ENCODE measurements at regions not wholly inside any gene's neighbourhood (a gene's known extent, or its start where the extent isn't known, plus 50 kb on each side); places are given as distances from the start of the nearest gene placed in this dataset.
A peak's percentile ranks its signal among the peaks of the same experiment; 100 is the strongest.

- Histone ChIP-seq H3K27me3 (ENCODE audit: control insufficient read depth in 2 of 2, insufficient read depth in 2 of 2, low read length in 2 of 2) (no peaks in the 10 kb centered on the region), H3K4me3 (ENCODE audit: low read length) (no peak overlapping the region), H3K36me3 (ENCODE audit: control insufficient read depth in 2 of 3, insufficient read depth in 3 of 3, low read length in 3 of 3) (no peaks in the 10 kb centered on the region), H3K27ac (ENCODE audit: low read depth, low read length) (no peak overlapping the region), H3K4me1 (ENCODE audit: control insufficient read depth in 2 of 2, insufficient read depth in 2 of 2, low read length in 2 of 2) (no peaks in the 10 kb centered on the region), H3K9me3 (ENCODE audit: control insufficient read depth in 2 of 3, low read length in 3 of 3) (no peaks in the 10 kb centered on the region)
- Mint-ChIP-seq H3K4me3 (no peak overlapping the region), H3K36me3 (no peaks in the 10 kb centered on the region), H3K9me3 (peaks cover 3 to 18% (median 8%) of the 10 kb centered on the region in 11 donors), H3K4me1 (no peaks in the 10 kb centered on the region), H3K27me3 (no peaks in the 10 kb centered on the region), H3K27ac (no peak overlapping the region)
- CTCF ChIA-PET = no interaction called here
- no peak for ATAC-seq
- DNase-seq = no peak
- POLR2A ChIA-PET = no interaction called here
- intact Hi-C loops (cut with micrococcal nuclease) = no loop called here
Observed at GRCh38 chr6:165059032-165059431, 250.4 kb downstream of the C6orf118 start.

GRCh38 chr6:165056292-165056691 lies 253.1 kb downstream of the C6orf118 start:
- Histone ChIP-seq H3K27ac (ENCODE audit: low read depth, low read length) (no peak overlapping the region), H3K27me3 (ENCODE audit: control insufficient read depth in 2 of 2, insufficient read depth in 2 of 2, low read length in 2 of 2) (no peaks in the 10 kb centered on the region), H3K4me3 (ENCODE audit: low read length) (no peak overlapping the region), H3K9me3 (ENCODE audit: control insufficient read depth in 2 of 3, low read length in 3 of 3) (no peaks in the 10 kb centered on the region), H3K36me3 (ENCODE audit: control insufficient read depth in 2 of 3, insufficient read depth in 3 of 3, low read length in 3 of 3) (no peaks in the 10 kb centered on the region), H3K4me1 (ENCODE audit: control insufficient read depth in 2 of 2, insufficient read depth in 2 of 2, low read length in 2 of 2) (no peaks in the 10 kb centered on the region)
- Mint-ChIP-seq H3K4me3 (no peak overlapping the region), H3K36me3 (no peaks in the 10 kb centered on the region), H3K4me1 (no peaks in the 10 kb centered on the region), H3K9me3 (peaks cover 2 to 20% (median 7%) of the 10 kb centered on the region in 11 donors), H3K27me3 (no peaks in the 10 kb centered on the region), H3K27ac (no peak overlapping the region)
- DNase-seq (no peak), ATAC-seq (no peak)
- ChIA-PET POLR2A (no interaction called here), CTCF (no interaction called here)
- intact Hi-C loops (cut with micrococcal nuclease) = no loop called here

GRCh38 chr6:165055231-165055630 lies 254.2 kb downstream of the C6orf118 start:
- CTCF ChIA-PET = no interaction called here

GRCh38 chr6:165052561-165053480 lies 256.6 kb downstream of the C6orf118 start:
- Mint-ChIP-seq H3K36me3 (no peaks in the 10 kb centered on the region), H3K27me3 (no peaks in the 10 kb centered on the region), H3K9me3 (peaks cover 0 to 35% (median 11%) of the 10 kb centered on the region in 11 donors), H3K4me1 (no peaks in the 10 kb centered on the region), H3K27ac (no peak overlapping the region), H3K4me3 (no peak overlapping the region)
- DNase-seq (no peak), ATAC-seq (no peak)
- Histone ChIP-seq H3K36me3 (ENCODE audit: control insufficient read depth in 2 of 3, insufficient read depth in 3 of 3, low read length in 3 of 3) (no peaks in the 10 kb centered on the region), H3K27me3 (ENCODE audit: control insufficient read depth in 2 of 2, insufficient read depth in 2 of 2, low read length in 2 of 2) (no peaks in the 10 kb centered on the region), H3K27ac (ENCODE audit: low read depth, low read length) (no peak overlapping the region), H3K9me3 (ENCODE audit: control insufficient read depth in 2 of 3, low read length in 3 of 3) (no peaks in the 10 kb centered on the region), H3K4me3 (ENCODE audit: low read length) (no peak overlapping the region), H3K4me1 (ENCODE audit: control insufficient read depth in 2 of 2, insufficient read depth in 2 of 2, low read length in 2 of 2) (no peaks in the 10 kb centered on the region)
- CTCF ChIA-PET = no interaction called here
- intact Hi-C loops (cut with micrococcal nuclease) = no loop called here
- POLR2A ChIA-PET = no interaction called here

More at GRCh38 chr6:165055231-165055630, 254.2 kb downstream of the C6orf118 start:
- H3K4me3 Mint-ChIP-seq = no peak overlapping the region
- intact Hi-C loops (cut with micrococcal nuclease) = no loop called here
- Histone ChIP-seq H3K27me3 (ENCODE audit: control insufficient read depth in 2 of 2, insufficient read depth in 2 of 2, low read length in 2 of 2) (no peaks in the 10 kb centered on the region), H3K4me1 (ENCODE audit: control insufficient read depth in 2 of 2, insufficient read depth in 2 of 2, low read length in 2 of 2) (no peaks in the 10 kb centered on the region), H3K4me3 (ENCODE audit: low read length) (no peak overlapping the region), H3K9me3 (ENCODE audit: control insufficient read depth in 2 of 3, low read length in 3 of 3) (no peaks in the 10 kb centered on the region), H3K27ac (ENCODE audit: low read depth, low read length) (no peak overlapping the region), H3K36me3 (ENCODE audit: control insufficient read depth in 2 of 3, insufficient read depth in 3 of 3, low read length in 3 of 3) (no peaks in the 10 kb centered on the region)
- no peak overlapping the region for H3K27ac Mint-ChIP-seq
- no peaks in the 10 kb centered on the region for H3K27me3 Mint-ChIP-seq
- peaks cover 2 to 20% (median 7%) of the 10 kb centered on the region in 11 donors for H3K9me3 Mint-ChIP-seq
- H3K36me3 Mint-ChIP-seq = no peaks in the 10 kb centered on the region
- H3K4me1 Mint-ChIP-seq = no peaks in the 10 kb centered on the region
- POLR2A ChIA-PET = no interaction called here
- ATAC-seq = no peak
- DNase-seq = no peak

GRCh38 chr6:165049362-165049761 lies 260.0 kb downstream of the C6orf118 start:
- ATAC-seq (no peak), DNase-seq (peak in 1 of 9 donors; percentile 21)
- no peaks in the 10 kb centered on the region for H3K9me3 ChIP-seq (ENCODE audit: control insufficient read depth in 2 of 3, low read length in 3 of 3)
- H3K36me3 ChIP-seq (ENCODE audit: control insufficient read depth in 2 of 3, insufficient read depth in 3 of 3, low read length in 3 of 3) = no peaks in the 10 kb centered on the region
- CTCF ChIA-PET = no interaction called here
- H3K4me1 Mint-ChIP-seq = no peaks in the 10 kb centered on the region
- intact Hi-C loops (cut with micrococcal nuclease) = no loop called here
- H3K4me3 Mint-ChIP-seq = no peak overlapping the region
- POLR2A ChIA-PET = no interaction called here
- H3K9me3 Mint-ChIP-seq = peaks cover 0 to 45% (median 8%) of the 10 kb centered on the region in 11 donors
- H3K27me3 ChIP-seq (ENCODE audit: control insufficient read depth in 2 of 2, insufficient read depth in 2 of 2, low read length in 2 of 2) = no peaks in the 10 kb centered on the region
- H3K4me1 ChIP-seq (ENCODE audit: control insufficient read depth in 2 of 2, insufficient read depth in 2 of 2, low read length in 2 of 2) = no peaks in the 10 kb centered on the region
- no peaks in the 10 kb centered on the region for H3K36me3 Mint-ChIP-seq
- no peak overlapping the region for H3K4me3 ChIP-seq (ENCODE audit: low read length)
- H3K27ac Mint-ChIP-seq = no peak overlapping the region
- no peak overlapping the region for H3K27ac ChIP-seq (ENCODE audit: low read depth, low read length)
- no peaks in the 10 kb centered on the region for H3K27me3 Mint-ChIP-seq

GRCh38 chr6:165047952-165048351 lies 261.5 kb downstream of the C6orf118 start:
- Histone ChIP-seq H3K36me3 (ENCODE audit: control insufficient read depth in 2 of 3, insufficient read depth in 3 of 3, low read length in 3 of 3) (no peaks in the 10 kb centered on the region), H3K27me3 (ENCODE audit: control insufficient read depth in 2 of 2, insufficient read depth in 2 of 2, low read length in 2 of 2) (no peaks in the 10 kb centered on the region), H3K4me3 (ENCODE audit: low read length) (no peak overlapping the region), H3K27ac (ENCODE audit: low read depth, low read length) (no peak overlapping the region), H3K4me1 (ENCODE audit: control insufficient read depth in 2 of 2, insufficient read depth in 2 of 2, low read length in 2 of 2) (no peaks in the 10 kb centered on the region), H3K9me3 (ENCODE audit: control insufficient read depth in 2 of 3, low read length in 3 of 3) (no peaks in the 10 kb centered on the region)
- DNase-seq = no peak
- no peaks in the 10 kb centered on the region for H3K27me3 Mint-ChIP-seq
- ATAC-seq = no peak
- CTCF ChIA-PET = no interaction called here
- H3K36me3 Mint-ChIP-seq = no peaks in the 10 kb centered on the region
- H3K9me3 Mint-ChIP-seq = peaks cover 2 to 49% (median 8%) of the 10 kb centered on the region in 11 donors
- H3K4me1 Mint-ChIP-seq = no peaks in the 10 kb centered on the region
- intact Hi-C loops (cut with micrococcal nuclease) = no loop called here
- H3K4me3 Mint-ChIP-seq = no peak overlapping the region
- POLR2A ChIA-PET = no interaction called here
- H3K27ac Mint-ChIP-seq = no peak overlapping the region

- Mint-ChIP-seq H3K27ac (no peak overlapping the region), H3K4me1 (no peaks in the 10 kb centered on the region), H3K36me3 (no peaks in the 10 kb centered on the region), H3K4me3 (no peak overlapping the region), H3K9me3 (peaks cover 2 to 54% (median 8%) of the 10 kb centered on the region in 11 donors), H3K27me3 (no peaks in the 10 kb centered on the region)
- CTCF ChIA-PET = no interaction called here
- no peaks in the 10 kb centered on the region for H3K4me1 ChIP-seq (ENCODE audit: control insufficient read depth in 2 of 2, insufficient read depth in 2 of 2, low read length in 2 of 2)
- no peaks in the 10 kb centered on the region for H3K27me3 ChIP-seq (ENCODE audit: control insufficient read depth in 2 of 2, insufficient read depth in 2 of 2, low read length in 2 of 2)
- POLR2A ChIA-PET = no interaction called here
- H3K27ac ChIP-seq (ENCODE audit: low read depth, low read length) = no peak overlapping the region
- no peaks in the 10 kb centered on the region for H3K36me3 ChIP-seq (ENCODE audit: control insufficient read depth in 2 of 3, insufficient read depth in 3 of 3, low read length in 3 of 3)
- ATAC-seq (no peak), DNase-seq (no peak)
- no peak overlapping the region for H3K4me3 ChIP-seq (ENCODE audit: low read length)
- H3K9me3 ChIP-seq (ENCODE audit: control insufficient read depth in 2 of 3, low read length in 3 of 3) = no peaks in the 10 kb centered on the region
- intact Hi-C loops (cut with micrococcal nuclease) = no loop called here
Observed at GRCh38 chr6:165045631-165046030, 263.8 kb downstream of the C6orf118 start.
